ENCODE measurements at regions not wholly inside any gene's neighbourhood (a gene's known extent, or its start where the extent isn't known, plus 50 kb on each side); places are given as distances from the start of the nearest gene placed in this dataset.
"Not testable (repeated sequence)": the region's sequence is repeated elsewhere in the genome, so short reads cannot be mapped to it uniquely, and the experiment has no call there.

GRCh38 chr2:19644763-19645162 lies 257.0 kb downstream of the TTC32 start:
- no peak for DNase-seq

- no peak for DNase-seq
These were observed 258.7 kb downstream of the TTC32 start for GRCh38 chr2:19643117-19643518.

- no peak for DNase-seq
These were observed 259.3 kb downstream of the TTC32 start for GRCh38 chr2:19642501-19642900.

- no peak for DNase-seq
These were observed 265.8 kb downstream of the TTC32 start for GRCh38 chr2:19635951-19636510.

GRCh38 chr2:19632403-19632991 lies 269.3 kb downstream of the TTC32 start:
- no peak for DNase-seq

- DNase-seq, result no peak
These were observed 269.9 kb downstream of the TTC32 start for GRCh38 chr2:19631871-19632270.

- DNase-seq, result no peak
These were observed 270.9 kb downstream of the TTC32 start for GRCh38 chr2:19630921-19631320.

- no peak for DNase-seq
These were observed 268.9 kb upstream of the OSR1 start for GRCh38 chr2:19627359-19627758.

- DNase-seq, result no peak
These were observed 265.1 kb upstream of the OSR1 start for GRCh38 chr2:19623488-19623887.

GRCh38 chr2:19617257-19617848 lies 258.9 kb upstream of the OSR1 start:
- no peak for DNase-seq

GRCh38 chr2:19615402-19615801 lies 257.0 kb upstream of the OSR1 start:
- not testable (repeated sequence) for DNase-seq

- DNase-seq, result no peak
These were observed 255.6 kb upstream of the OSR1 start for GRCh38 chr2:19614066-19614465.

GRCh38 chr2:19611491-19612332 lies 253.3 kb upstream of the OSR1 start:
- no peak for DNase-seq

- no peak for DNase-seq
These were observed 250.8 kb upstream of the OSR1 start for GRCh38 chr2:19609266-19609665.

GRCh38 chr2:19607931-19608771 lies 249.7 kb upstream of the OSR1 start:
- no peak for DNase-seq

- no peak for DNase-seq
These were observed 249.0 kb upstream of the OSR1 start for GRCh38 chr2:19607400-19607799.

GRCh38 chr2:19600982-19601381 lies 242.6 kb upstream of the OSR1 start:
- no peak for DNase-seq

- no peak for DNase-seq
These were observed 242.1 kb upstream of the OSR1 start for GRCh38 chr2:19600506-19600905.

GRCh38 chr2:19598971-19599370 lies 240.5 kb upstream of the OSR1 start:
- DNase-seq, result no peak

GRCh38 chr2:19592197-19592596 lies 233.8 kb upstream of the OSR1 start:
- no peak for DNase-seq

- DNase-seq, result no peak
These were observed 231.4 kb upstream of the OSR1 start for GRCh38 chr2:19589791-19590190.

GRCh38 chr2:19580830-19581229 lies 222.4 kb upstream of the OSR1 start:
- DNase-seq, result no peak

- no peak for DNase-seq
These were observed 221.8 kb upstream of the OSR1 start for GRCh38 chr2:19580264-19580663.
